BLaER1 treated with 17β-estradiol and CSF1 and Interleukin-3, amounts not matched to agents 10 nM and 100 nM (cell line): ENCODE measurements at regions not wholly inside any gene's neighbourhood (a gene's known extent, or its start where the extent isn't known, plus 50 kb on each side); places are given as distances from the start of the nearest gene placed in this dataset.
"Not testable (repeated sequence)": the region's sequence is repeated elsewhere in the genome, so short reads cannot be mapped to it uniquely, and the experiment has no call there.

Experiments
- H3K27ac ChIP-seq, 11 experiments: shearing (Covaris generic); formaldehyde crosslinking; 2 replicates each; pipeline ENCODE4 v1.8.1; 2022
- H3K27me3 ChIP-seq, 11 experiments: shearing (Covaris generic); formaldehyde crosslinking; 2 replicates each; pipeline ENCODE4 v1.8.1; 2022
- H3K36me3 ChIP-seq, 11 experiments: shearing (Covaris generic); formaldehyde crosslinking; 2 replicates each; pipeline ENCODE4 v1.8.1; 2022
- H3K4me1 ChIP-seq, 10 experiments: shearing (Covaris generic); formaldehyde crosslinking; 2 replicates each; pipeline ENCODE4 v1.8.1; 2022
- H3K4me2 ChIP-seq, 11 experiments: shearing (Covaris generic); formaldehyde crosslinking; 2 replicates each; pipeline ENCODE4 v1.8.1; 2022
- H3K4me3 ChIP-seq, 10 experiments: shearing (Covaris generic); formaldehyde crosslinking; 2 replicates each; pipeline ENCODE4 v1.8.1; 2022
- H3K9ac ChIP-seq, 11 experiments: shearing (Covaris generic); formaldehyde crosslinking; 2 replicates each; pipeline ENCODE4 v1.8.1; 2022
- H3K9me3 ChIP-seq, 11 experiments: shearing (Covaris generic); formaldehyde crosslinking; replicated peaks in 1 of 11; 2 replicates each; pipeline ENCODE4 v1.8.1; 2022
- H4K20me1 ChIP-seq, 11 experiments: shearing (Covaris generic); formaldehyde crosslinking; 2 replicates each; pipeline ENCODE4 v1.8.1; 2022
- Cebpa-rat ChIP-seq, 11 experiments: shearing (Covaris generic); IDR thresholded peaks; 2 replicates each; pipeline ENCODE4 v1.8.1; 2022

- no peak overlapping the region for H3K27ac ChIP-seq
- H3K36me3 ChIP-seq: peaks cover 0 to 7% (median 0%) of the 10 kb centered on the region in 11 experiments; a peak in 1 of 22 replicates
- peaks cover 29 to 38% (median 36%) of the 10 kb centered on the region in 11 experiments for H3K9me3 ChIP-seq
- no peak for TF ChIP-seq Cebpa-rat (IDR thresholded peaks at IDR 0.05)
- no peaks in the 10 kb centered on the region for H4K20me1 ChIP-seq
- no peak overlapping the region for H3K4me2 ChIP-seq
- H3K27me3 ChIP-seq: no peaks in the 10 kb centered on the region
- H3K4me1 ChIP-seq: peaks cover 0 to 7% (median 0%) of the 10 kb centered on the region in 10 experiments; a peak in 1 of 20 replicates
- H3K4me3 ChIP-seq: no peak overlapping the region
- no peak overlapping the region for H3K9ac ChIP-seq
Measured at GRCh38 chr7:42666994-42667393, 244.9 kb downstream of the C7orf25 start.

GRCh38 chr7:42662862-42663261, 249.0 kb downstream of the C7orf25 start:
- Histone ChIP-seq H3K9me3 (peaks cover 28 to 43% (median 32%) of the 10 kb centered on the region in 11 experiments), H3K4me2 (no peak overlapping the region), H3K27me3 (no peaks in the 10 kb centered on the region), H3K4me3 (no peak overlapping the region), H3K36me3 (peaks cover 0 to 7% (median 0%) of the 10 kb centered on the region in 11 experiments; a peak in 1 of 22 replicates), H3K4me1 (no peaks in the 10 kb centered on the region), H4K20me1 (no peaks in the 10 kb centered on the region), H3K27ac (no peak overlapping the region), H3K9ac (no peak overlapping the region)
- no peak for TF ChIP-seq Cebpa-rat (IDR thresholded peaks at IDR 0.05)

GRCh38 chr7:42661312-42661711, 250.6 kb downstream of the C7orf25 start:
- TF ChIP-seq Cebpa-rat (IDR thresholded peaks at IDR 0.05): no peak
- Histone ChIP-seq H3K36me3 (no peaks in the 10 kb centered on the region), H3K9ac (no peak overlapping the region)

GRCh38 chr7:42650701-42651100, 261.2 kb downstream of the C7orf25 start:
- no peaks in the 10 kb centered on the region for H3K27me3 ChIP-seq
- H3K36me3 ChIP-seq: no peaks in the 10 kb centered on the region
- H3K4me3 ChIP-seq: no peak overlapping the region
- H3K9me3 ChIP-seq: peaks cover 7 to 11% (median 9%) of the 10 kb centered on the region in 11 experiments
- no peaks in the 10 kb centered on the region for H4K20me1 ChIP-seq
- no peak overlapping the region for H3K4me2 ChIP-seq
- no peak for TF ChIP-seq Cebpa-rat (IDR thresholded peaks at IDR 0.05)
- no peak overlapping the region for H3K9ac ChIP-seq
- H3K4me1 ChIP-seq: no peaks in the 10 kb centered on the region
- H3K27ac ChIP-seq: no peak overlapping the region

More at GRCh38 chr7:42661312-42661711, 250.6 kb downstream of the C7orf25 start:
- Histone ChIP-seq H3K9me3 (peaks cover 15 to 29% (median 18%) of the 10 kb centered on the region in 11 experiments), H3K27ac (no peak overlapping the region), H3K4me3 (no peak overlapping the region), H3K4me1 (no peaks in the 10 kb centered on the region), H3K27me3 (no peaks in the 10 kb centered on the region), H4K20me1 (no peaks in the 10 kb centered on the region), H3K4me2 (no peak overlapping the region)

GRCh38 chr7:42650171-42650570, 261.7 kb downstream of the C7orf25 start:
- Histone ChIP-seq H3K4me2 (no peak overlapping the region), H4K20me1 (no peaks in the 10 kb centered on the region), H3K9ac (no peak overlapping the region), H3K9me3 (peaks cover 1 to 6% (median 4%) of the 10 kb centered on the region in 11 experiments), H3K4me3 (no peak overlapping the region), H3K27ac (no peak overlapping the region), H3K27me3 (no peaks in the 10 kb centered on the region), H3K4me1 (no peaks in the 10 kb centered on the region), H3K36me3 (no peaks in the 10 kb centered on the region)
- no peak for TF ChIP-seq Cebpa-rat (IDR thresholded peaks at IDR 0.05)

GRCh38 chr7:42645906-42646305, 266.0 kb downstream of the C7orf25 start:
- Histone ChIP-seq H3K27ac (no peak overlapping the region), H3K9me3 (peaks cover 10 to 21% (median 18%) of the 10 kb centered on the region in 11 experiments; a peak in 21 of 22 replicates), H3K4me3 (no peak overlapping the region), H3K4me1 (peaks cover 0 to 18% (median 0%) of the 10 kb centered on the region in 10 experiments; a peak in 5 of 20 replicates), H3K36me3 (0 out of 22 replicates have a peak, but pooled peaks cover 0 to 3% (median 0%) of the 10 kb centered on the region in 11 experiments), H4K20me1 (no peaks in the 10 kb centered on the region), H3K27me3 (no peaks in the 10 kb centered on the region), H3K4me2 (no peak overlapping the region), H3K9ac (no peak overlapping the region)
- TF ChIP-seq Cebpa-rat (IDR thresholded peaks at IDR 0.05): no peak

- Histone ChIP-seq H3K9me3 (peaks cover 10 to 21% (median 18%) of the 10 kb centered on the region in 11 experiments; a peak in 21 of 22 replicates), H3K27ac (no peak overlapping the region), H3K36me3 (0 out of 22 replicates have a peak, but pooled peaks cover 0 to 3% (median 0%) of the 10 kb centered on the region in 11 experiments), H3K4me1 (peaks cover 0 to 18% (median 0%) of the 10 kb centered on the region in 10 experiments; a peak in 5 of 20 replicates), H3K27me3 (no peaks in the 10 kb centered on the region), H4K20me1 (no peaks in the 10 kb centered on the region), H3K9ac (no peak overlapping the region), H3K4me3 (no peak overlapping the region), H3K4me2 (peak overlapping the region in 2 of 11 experiments; percentile 41 to 55; a peak in 4 of 22 replicates)
- no peak for TF ChIP-seq Cebpa-rat (IDR thresholded peaks at IDR 0.05)
Measured at GRCh38 chr7:42642699-42643098, 269.2 kb downstream of the C7orf25 start.

- no peak overlapping the region for H3K4me3 ChIP-seq
- H3K27me3 ChIP-seq: no peaks in the 10 kb centered on the region
- peaks cover 0 to 18% (median 0%) of the 10 kb centered on the region in 10 experiments; a peak in 5 of 20 replicates for H3K4me1 ChIP-seq
- H3K36me3 ChIP-seq: 0 out of 22 replicates have a peak, but pooled peaks cover 0 to 3% (median 0%) of the 10 kb centered on the region in 11 experiments
- H3K9ac ChIP-seq: no peak overlapping the region
- TF ChIP-seq Cebpa-rat (IDR thresholded peaks at IDR 0.05): no peak
- H4K20me1 ChIP-seq: no peaks in the 10 kb centered on the region
- H3K9me3 ChIP-seq: peaks cover 10 to 21% (median 18%) of the 10 kb centered on the region in 11 experiments; a peak in 21 of 22 replicates
- no peak overlapping the region for H3K27ac ChIP-seq
- H3K4me2 ChIP-seq: no peak overlapping the region
Measured at GRCh38 chr7:42639930-42640329, 271.9 kb downstream of the C7orf25 start.

GRCh38 chr7:42636380-42636779, 275.5 kb downstream of the C7orf25 start:
- H3K4me1 ChIP-seq, H3K27me3 ChIP-seq, H3K9me3 ChIP-seq, H3K9ac ChIP-seq, H3K36me3 ChIP-seq, H4K20me1 ChIP-seq, H3K4me3 ChIP-seq, H3K4me2 ChIP-seq, H3K27ac ChIP-seq: not testable (repeated sequence)

GRCh38 chr7:42628054-42628453, 283.8 kb downstream of the C7orf25 start:
- no peak overlapping the region for H3K9ac ChIP-seq

More at GRCh38 chr7:42628054-42628453, 283.8 kb downstream of the C7orf25 start:
- TF ChIP-seq Cebpa-rat (IDR thresholded peaks at IDR 0.05): no peak
- Histone ChIP-seq H3K9me3 (no peaks in the 10 kb centered on the region; a peak in 1 of 22 replicates), H3K4me1 (peaks cover 0 to 20% (median 0%) of the 10 kb centered on the region in 10 experiments; a peak in 3 of 20 replicates), H3K27ac (no peak overlapping the region), H3K36me3 (no peaks in the 10 kb centered on the region), H3K4me3 (no peak overlapping the region), H4K20me1 (no peaks in the 10 kb centered on the region), H3K27me3 (no peaks in the 10 kb centered on the region), H3K4me2 (no peak overlapping the region)
